ENCODE measurements at regions not wholly inside any gene's neighbourhood (a gene's known extent, or its start where the extent isn't known, plus 50 kb on each side); places are given as distances from the start of the nearest gene placed in this dataset.
"Not testable (repeated sequence)": the region's sequence is repeated elsewhere in the genome, so short reads cannot be mapped to it uniquely, and the experiment has no call there.

DNA sequence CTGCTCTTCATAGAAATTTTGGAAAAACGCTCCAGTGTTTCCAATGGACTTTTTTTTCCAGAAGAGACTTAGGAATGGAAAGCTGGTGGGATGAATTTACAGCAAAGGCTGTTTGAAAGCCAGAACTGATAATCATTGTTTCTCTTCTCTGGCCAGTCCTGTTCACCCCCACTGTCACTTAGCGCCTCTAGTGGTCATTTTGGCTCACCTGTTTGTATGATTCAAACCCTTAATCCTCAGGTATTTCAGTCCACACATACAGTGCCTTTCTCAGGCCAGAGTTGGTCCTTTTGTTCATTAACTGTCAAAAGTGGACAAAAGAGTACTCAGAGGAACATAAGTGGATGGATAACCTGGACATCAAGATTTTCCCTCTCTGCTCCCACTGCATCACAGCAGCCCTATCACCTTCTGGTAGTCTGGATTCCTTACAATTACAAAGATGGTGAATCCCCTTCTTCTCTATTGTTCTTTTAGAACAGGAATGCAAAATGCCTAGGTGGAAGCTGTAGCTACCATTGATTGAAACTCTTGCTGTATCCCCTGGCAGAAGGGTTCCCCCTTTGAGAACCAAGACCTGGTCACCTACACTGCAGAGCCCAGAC is 177.6 kb upstream of the OLFM3 start:
- DNase-seq: no peak

DNA sequence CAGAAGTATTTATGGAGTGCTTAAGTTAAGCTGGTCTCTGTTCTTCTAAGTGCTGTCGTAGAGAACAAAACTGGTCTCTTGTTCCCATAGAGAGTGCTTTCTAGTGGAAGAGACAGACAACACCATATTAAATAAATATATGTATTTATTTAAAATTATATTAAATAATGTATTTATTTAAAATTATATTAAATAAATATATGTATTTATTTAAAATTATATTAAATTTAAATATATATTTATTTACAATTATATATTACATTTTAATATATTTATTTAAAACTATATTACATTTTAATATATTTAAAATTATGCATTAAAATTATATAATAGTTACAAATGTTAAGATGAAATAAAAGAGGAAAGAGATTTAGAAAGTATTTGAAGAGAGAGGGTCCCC is 175.5 kb upstream of the OLFM3 start:
- no peak for DNase-seq

DNA sequence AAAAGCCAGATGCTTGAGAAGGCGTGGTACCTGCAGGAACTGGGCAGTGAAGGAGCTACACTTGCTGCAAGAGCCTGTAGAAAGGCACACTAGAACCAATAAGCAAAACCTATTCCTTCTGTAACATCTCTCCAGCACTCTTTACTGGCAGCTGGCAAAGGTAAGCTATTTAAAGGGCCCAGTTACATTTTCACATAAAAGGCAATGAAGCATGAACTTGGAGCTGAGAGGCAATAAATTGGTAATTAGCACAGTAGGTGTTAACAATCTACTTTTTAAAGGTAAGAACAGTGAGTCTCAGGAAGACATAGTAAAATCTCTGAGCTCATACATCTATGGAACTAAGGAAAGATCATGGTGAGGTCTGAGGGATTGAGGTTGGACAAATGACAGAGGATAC is 167.1 kb upstream of the OLFM3 start:
- DNase-seq: no peak

DNA sequence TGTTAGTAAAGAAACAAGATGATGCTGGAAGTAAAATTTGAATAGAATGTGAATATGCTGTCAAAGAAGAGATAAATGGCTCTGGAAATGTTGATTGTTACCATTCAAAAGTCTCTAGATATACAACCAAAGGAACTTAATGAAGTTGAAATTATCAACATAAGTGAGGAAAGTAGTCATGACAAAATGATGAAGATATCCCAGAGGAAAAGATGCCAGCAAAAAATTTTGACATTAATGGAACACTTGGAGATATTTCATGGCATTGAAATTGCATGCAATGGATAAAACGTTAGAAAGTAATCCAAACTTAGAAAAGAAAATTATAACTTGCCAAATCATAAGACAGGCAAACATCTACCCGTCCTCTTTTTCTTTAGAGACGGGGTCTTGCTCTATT is 154.5 kb upstream of the OLFM3 start:
- DNase-seq: no peak

DNA sequence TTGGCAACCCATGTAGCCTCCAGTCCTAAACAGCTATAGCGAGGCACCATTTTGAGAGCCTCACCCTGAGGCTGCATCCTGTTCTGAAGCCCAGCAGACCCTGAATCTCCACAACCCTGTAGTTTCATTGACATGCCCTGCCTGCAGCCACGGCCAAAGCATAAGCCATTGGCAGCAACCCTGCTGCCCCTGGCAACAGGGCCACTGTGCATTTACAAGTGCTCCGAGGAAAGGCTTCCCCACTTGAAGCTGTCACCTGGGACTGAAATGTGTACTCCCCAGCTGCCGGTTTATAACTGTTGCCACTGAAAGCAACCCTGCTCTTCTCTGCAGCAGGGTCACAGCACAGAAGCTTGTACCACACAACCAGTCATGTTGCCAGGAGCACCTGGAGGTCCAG is 124.2 kb upstream of the OLFM3 start:
- no peak for DNase-seq

DNA sequence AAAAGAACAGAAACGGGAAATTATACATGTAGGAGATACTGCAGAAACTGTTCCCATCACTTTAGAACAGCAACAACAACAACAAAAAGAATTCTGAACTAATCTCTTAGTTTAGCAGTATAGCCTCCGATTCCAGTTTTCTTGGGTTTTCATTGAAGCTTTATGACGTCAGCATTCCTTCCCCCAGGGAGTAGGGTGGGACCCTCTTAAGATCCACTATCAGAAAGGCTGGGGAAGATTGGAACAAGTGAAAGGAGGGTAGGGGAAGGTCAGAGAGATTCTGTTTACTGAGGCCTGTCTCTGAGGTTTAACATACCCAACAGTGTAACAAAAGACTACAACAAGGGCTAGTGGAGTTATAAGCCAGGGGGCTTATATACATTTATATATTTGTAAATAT is 121.4 kb upstream of the OLFM3 start:
- DNase-seq: no peak

DNA sequence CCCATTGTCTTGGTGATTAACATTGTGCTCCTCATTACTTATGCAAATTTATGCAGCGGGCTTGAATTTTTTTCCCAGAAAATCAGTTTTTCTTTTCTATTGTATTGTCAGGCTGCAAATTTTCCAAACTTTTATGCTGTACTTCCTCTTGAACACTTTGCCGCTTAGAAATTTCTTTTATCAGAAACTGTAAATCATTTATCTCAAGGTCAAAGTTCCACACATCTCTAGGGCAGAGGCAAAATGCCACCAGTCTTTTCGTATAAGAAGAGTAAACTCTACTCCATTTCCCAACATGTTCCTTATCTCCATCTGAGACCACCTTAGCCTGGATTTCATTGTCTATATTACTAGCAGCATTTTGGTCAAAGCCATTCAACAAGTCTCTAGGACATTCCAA is 113.9 kb upstream of the OLFM3 start:
- DNase-seq: no peak

DNA sequence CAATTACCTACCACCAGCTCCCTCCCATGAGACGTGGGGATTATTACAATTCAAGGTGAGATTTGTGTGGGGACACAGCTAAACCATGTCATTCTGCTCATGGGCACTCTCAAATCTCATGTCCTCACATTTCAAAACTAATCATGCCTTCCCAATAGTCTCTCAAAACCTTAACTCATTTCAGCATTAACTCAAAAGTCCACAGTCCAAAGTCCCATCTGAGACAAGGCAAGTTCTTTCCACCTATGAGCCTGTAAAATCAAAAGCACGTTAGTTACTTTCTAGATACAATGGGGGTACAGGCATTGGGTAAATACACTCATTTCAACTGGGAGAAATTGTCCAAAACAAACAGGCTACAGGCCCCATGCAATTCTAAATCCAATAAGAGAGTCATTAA is 112.8 kb upstream of the OLFM3 start:
- DNase-seq: not testable (repeated sequence)

DNA sequence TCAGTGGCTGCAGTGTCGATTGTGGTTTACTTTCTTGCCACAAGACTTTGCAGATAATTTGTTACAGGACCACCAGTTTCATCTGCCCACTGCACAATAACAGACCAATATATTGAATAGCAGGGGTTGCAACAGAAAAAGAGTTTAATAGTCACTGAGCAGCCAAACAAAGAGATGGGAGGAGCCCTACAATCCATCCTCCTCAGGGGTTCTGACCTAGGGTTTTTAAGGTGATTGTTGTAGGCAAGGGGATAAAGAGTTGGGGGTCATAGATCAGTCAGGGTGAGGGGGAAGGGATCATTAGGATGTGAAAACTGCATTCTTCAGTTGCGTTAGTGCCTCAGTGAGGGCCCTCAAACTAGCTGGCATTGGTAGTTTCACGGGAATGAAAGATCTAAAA is 110.7 kb upstream of the OLFM3 start:
- no peak for DNase-seq

DNA sequence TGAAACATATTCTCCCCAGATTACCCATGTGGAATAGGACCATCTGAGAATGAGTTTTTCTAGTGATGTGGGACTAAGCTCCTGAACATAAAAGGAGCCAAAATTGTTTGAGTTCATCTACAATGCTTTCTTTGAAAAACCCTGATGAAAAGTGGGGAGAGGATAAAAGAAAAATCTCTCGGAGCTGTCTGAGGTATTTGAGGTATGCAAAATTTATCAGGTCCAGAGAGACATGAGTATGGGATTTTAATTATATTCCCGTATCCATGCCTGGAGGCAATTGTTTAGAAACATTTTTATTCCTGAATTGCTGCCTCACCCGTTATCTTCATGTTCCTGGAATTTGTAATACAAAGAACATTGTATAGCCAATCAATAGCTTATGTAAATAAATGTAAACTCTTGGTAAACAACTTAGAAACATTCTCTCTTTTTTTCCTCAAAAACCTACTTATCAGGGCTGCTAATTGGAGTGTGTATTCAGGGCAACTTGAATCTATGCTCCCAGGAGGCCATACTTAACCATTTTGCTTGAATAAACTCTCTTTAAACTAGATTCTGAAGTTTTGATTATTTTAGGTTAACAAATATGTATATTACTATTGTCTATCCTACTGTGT is 109.3 kb upstream of the OLFM3 start:
- no peak for DNase-seq

DNA sequence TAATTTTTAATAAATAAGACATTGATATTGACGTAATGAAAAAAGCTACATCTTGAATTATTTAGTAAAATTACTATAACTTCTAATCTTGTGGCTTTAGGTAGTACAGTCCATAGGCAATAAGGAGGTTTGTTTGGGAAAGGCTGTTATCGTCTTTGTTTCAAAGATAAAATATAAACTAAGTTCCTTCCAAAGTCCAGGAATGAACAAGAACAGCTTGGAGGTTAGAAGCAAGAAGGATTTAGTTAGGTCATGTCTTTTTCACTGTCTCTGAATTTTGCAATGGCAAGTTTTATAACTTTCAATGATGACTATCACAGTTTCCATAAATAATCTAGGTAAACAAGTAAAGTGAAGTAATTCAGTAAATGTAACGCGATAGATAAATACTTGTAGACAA is 106.9 kb upstream of the OLFM3 start:
- no peak for DNase-seq

DNA sequence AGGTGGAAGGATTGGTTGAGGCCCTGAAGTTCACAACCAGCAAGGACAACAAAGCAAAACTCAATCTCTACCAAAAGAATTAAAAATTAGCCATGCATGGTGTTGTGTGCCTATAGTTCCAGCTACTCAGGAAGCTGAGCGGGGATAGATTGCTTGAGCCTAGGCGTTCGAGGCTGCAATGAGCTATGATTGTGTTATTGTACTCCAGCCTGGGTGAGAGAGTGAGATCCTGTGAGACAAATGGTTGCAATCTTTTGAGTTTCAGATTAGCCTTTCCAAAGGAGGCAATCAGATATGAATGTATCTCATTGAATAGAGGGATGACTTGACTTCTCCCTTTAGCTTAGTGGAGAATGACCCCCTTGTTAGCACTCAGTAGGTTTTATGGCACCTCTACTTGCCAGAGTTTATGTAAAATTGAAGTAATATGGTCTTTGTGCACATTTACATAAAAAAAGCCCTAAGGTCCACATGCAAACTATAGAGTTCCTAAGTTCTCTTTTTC is 105.6 kb upstream of the OLFM3 start:
- DNase-seq: no peak

DNA sequence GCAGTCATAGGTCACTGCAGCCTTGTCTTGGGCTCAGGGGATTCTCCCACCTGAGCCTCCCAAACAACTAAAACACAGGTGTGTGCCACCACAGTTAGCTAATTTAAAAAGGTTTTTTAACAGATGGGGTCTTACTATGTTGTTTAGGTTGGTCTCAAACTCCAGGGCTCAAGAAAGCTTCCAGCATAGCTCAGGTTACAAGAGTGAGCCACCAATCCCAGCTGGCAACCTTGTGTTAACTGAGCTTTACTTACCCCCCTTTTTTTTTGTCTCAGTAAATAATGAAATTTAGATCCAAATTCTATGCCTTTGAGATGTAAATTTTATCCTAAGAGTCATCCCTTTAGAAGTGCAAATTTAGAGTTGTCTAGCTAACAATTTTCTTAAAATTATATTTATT is 103.9 kb upstream of the OLFM3 start:
- DNase-seq: no peak

DNA sequence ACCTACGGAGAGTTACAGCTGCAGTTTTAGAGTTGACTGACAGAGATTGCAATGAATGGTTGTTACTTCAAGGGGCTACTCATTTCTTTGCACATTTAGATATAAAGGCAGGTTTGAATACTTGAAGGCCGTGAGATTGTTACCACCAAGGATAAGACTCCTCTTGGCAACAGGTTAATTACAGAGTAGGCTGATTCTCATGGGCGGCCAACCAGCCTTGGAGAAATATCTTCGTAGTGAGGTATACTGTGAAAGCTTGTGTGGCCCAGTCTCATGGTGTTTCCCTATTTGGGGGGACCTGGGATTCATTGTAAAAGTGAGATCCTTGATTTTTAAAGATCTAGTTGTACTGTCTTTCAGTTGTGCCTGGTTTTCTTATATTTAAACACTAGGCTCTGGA is 103.2 kb upstream of the OLFM3 start:
- no peak for DNase-seq

DNA sequence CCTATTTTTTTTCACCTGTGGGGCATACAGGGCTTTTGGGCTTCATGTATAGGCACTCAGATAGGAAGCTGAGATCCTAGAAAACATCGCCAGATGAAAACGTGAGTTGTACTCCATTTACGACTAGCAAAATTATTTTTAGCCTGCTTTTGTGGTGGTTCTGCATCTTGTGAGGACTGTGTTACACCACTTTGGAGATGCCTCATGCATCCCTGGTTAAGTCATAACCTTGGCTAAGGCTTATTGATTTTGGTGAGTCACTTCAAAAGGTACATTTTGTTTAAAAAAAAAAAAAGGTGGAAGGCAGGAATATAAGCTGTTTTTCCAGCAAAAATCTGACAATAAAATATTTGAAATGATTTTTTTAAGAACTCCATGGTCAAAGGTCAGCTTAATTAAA is 101.8 kb upstream of the OLFM3 start:
- no peak for DNase-seq

DNA sequence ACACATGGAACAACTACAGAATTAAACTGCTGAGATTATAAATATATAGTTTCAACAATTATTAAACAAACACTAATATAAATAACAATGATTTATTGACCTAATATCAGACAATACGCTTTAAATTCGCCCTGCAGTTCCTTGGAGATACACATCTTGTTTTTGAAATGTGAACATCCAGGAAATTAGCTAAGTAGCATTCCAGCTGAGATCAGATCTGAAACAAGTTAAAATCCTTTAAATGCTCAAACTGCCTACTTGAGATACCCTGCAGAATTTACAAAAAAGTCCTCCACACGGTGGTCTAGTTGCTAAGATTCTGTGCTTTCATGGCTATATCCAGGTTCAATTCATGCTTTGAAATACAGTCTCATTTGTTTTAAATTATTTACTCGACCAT is 101.4 kb upstream of the OLFM3 start:
- DNase-seq: no peak

DNA sequence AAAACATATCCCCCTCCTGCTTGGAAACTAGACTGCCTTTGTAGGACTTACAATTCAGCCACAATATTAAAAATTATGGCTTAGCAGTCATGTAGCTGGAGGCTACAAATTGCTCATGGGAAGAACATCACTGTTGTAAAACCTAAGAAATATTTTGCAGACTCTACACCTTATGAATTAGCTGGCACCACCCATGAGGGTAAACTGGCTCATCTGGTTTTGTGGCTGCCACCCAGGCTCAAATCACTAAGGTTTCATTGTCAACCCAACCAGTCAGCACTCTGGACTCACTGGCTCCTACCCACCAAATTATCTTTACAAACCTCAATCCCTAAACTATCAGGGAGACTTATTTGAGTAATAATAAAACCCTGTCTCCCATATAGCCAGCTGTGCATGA is 100.7 kb upstream of the OLFM3 start:
- DNase-seq: no peak

DNA sequence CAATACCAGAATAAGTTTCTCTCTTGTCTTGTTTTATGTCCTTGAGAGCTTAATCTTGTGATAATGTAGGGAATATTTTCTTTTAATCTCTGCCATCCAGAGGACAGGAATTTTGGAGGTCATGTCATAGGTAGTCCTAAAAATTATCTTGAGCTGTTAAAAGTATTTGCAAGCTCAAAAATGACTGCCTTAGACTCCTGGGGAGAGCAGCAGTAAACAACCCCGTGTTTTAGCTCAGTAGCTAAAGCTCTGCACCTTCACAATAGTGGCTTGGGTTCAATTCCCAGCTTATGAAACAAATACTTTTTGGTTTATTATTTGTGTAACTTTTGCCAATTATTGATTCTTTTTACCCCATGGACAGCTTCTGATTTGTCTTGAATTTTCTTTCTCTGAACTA is 99.4 kb upstream of the OLFM3 start:
- no peak for DNase-seq

DNA sequence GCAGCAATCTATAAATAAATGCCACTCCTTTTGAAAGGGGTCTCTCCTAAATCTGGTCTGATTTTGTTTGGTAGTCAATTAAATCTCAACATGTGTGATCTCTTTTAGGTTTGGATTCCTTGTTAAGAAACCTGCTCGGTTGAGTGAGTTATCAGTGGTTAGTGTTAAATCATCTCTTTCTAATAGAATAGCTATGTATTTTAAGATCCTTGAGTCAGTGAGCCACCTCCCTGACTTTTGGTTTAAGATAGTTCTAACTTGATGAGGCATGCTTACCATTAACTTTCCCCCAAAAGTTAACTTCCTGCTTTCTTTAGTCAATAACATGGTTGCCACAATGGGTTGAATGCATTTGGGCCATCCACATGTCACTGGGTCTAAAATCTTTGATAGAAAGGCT is 93.1 kb upstream of the OLFM3 start:
- DNase-seq: no peak

DNA sequence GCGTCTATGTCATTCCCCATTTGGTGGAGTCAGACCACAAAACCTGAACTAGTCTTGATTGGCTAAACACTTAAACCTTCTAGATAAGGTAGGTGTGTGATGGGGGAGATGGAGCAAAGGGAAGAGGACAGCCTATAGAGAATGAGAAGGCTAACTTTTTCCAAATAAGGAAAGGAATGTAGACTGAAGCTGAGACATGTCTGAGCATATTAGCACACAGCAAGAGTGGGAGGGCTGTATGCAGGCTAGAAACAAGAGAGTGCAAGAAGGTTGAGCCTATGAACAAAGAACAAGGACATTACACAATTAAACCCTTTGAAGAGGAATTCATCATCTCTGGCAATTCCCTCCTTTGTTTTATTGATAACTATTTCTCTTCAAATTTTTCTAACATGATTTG is 89.2 kb upstream of the OLFM3 start:
- DNase-seq: no peak

DNA sequence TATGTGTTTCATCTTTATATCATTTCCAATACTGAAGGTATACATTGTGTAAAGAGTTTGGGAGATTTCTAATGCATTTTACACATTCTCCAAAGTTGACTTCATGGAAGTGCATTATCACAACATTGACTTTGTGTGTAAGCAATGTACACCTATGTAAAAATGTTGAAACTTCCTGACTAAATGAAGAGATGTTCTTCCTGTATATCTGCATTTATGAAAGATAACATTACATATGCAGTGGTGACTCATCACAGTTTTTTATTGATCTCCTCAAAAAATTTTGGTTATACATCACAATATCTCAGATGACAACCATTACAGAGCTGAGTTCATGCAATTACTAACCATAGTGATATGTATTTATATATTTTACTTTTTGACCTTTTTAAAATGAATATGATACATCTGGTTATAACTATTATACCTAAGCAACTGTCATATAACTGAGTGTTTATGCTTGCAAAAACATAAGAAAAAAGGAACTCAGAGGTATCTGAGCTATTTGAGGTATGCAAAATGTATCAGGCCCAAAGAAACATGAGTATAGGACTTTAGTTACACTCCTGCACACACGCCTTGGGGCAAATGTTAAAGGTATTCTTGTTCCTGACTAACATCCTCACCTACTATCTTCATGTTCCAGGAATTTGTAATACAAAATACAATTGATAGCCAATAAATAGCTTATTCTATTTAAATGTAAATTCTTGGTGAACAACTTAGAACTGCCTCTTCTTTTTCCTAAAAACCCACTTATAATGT is 88.2 kb upstream of the OLFM3 start:
- no peak for DNase-seq

DNA sequence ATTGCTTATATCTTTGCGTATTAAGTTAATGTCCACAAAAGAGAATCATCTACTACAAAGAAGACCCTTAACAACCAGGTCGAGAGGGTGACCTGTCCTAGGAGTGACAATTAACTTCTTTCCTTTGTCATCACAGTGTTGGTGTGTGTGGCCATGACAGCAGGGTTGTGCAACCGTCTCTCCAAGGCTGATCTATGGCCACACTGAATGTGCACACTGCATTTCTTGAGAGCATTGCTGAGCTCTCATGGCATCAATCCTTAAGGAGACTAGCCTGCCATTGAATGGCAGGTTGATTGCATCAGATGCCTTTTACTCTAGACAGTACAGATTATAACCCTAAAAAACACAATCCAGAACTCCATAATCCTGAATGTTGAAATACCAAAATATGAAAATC is 86.5 kb upstream of the OLFM3 start:
- DNase-seq: no peak

DNA sequence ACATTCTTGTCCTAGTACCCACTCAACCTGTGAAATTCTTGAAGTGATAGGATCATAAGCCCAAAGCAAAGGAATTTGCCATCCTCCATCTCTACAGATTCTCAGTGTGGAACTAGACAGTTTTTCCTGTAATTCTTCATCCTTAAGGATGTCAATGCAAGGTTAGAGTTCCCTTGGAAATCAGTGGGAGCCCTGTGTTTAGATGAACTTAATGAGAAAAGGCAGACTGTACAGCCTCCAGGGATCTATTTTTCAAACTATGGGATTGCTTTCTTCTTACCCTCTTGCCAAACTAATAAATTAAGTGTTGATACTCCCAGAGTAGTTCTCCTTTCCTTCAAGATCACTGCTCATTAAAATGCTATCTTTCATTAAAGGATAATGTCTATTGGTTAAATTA is 78.1 kb upstream of the OLFM3 start:
- no peak for DNase-seq

DNA sequence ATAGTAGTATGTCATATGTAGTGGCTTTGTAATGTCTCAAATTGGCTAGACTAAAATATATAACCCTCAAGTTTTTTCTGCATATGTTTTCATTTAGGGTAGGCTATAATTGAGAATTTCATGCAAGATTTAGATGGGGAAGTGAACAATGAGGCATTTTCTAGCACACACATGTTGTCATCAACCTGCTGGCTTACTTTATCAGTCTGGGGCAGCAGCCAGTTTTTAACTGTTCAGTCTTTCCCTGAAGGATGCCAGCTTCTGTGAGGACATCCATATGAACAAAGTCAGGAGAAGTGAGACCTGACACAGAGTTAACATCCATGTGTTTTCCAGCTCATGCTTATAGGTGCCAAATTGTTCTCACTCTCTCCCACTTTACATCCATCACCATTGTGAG is 74.7 kb upstream of the OLFM3 start:
- DNase-seq: no peak

DNA sequence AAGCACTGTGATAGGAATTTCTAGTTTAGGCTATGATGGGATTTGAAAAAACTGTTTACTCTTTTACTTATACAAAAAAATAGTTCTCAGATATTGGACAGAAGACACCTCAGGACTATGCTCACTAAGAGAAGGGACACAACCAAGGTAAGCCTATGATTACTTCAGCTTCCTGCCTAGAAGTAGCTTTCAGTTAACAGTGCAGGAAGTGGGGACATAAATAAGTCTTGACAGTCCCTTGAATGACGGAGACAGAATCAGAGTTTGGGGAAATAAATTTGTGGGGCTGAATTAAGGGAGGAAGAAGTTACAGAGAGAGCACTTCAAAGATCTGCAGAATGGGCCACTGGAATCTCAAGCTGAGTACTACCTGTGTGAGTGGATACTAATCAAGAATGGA is 53.8 kb upstream of the OLFM3 start:
- DNase-seq: no peak
